ENCODE measurements at regions not wholly inside any gene's neighbourhood (a gene's known extent, or its start where the extent isn't known, plus 50 kb on each side); places are given as distances from the start of the nearest gene placed in this dataset.

GRCh38 chr2:53373126-53373525 is 394.5 kb upstream of the CHAC2 start:
- TF ChIP-seq CTCF (IDR thresholded peaks at IDR 0.05) (no peak), POLR2AphosphoS5 (IDR thresholded peaks at IDR 0.05) (no peak)

Measured in transverse colon (tissue), 4 donors.